Gastroesophageal sphincter (tissue), 4 donors: ENCODE measurements at regions not wholly inside any gene's neighbourhood (a gene's known extent, or its start where the extent isn't known, plus 50 kb on each side); places are given as distances from the start of the nearest gene placed in this dataset.

Experiments used
- ATAC-seq: fragments of 150-250 bp; one replicate; pipeline ENCODE4 v1.9.1; 2016; ENCODE audit warnings: mild to moderate bottlenecking, moderate library complexity
- H3K27ac ChIP-seq, 4 donors: fragments of 200-600 bp; sonication (generic) in 3 of 4; 1 replicate in 3 of 4; 2 replicates in 1 of 4; pipeline ENCODE4 v1.5.1; 2016 to 2019
- H3K27me3 ChIP-seq: fragments of 200-600 bp; sonication (generic); one replicate; pipeline ENCODE4 v1.5.1; 2019
- H3K36me3 ChIP-seq, 2 donors: fragments of 200-600 bp; sonication (generic); one replicate each; pipeline ENCODE4 v1.5.1; 2019; ENCODE audit warnings: control low read depth in 1 of 2
- H3K4me1 ChIP-seq, 3 donors: fragments of 200-600 bp; sonication (generic); 1 replicate in 2 of 3; 2 replicates in 1 of 3; pipeline ENCODE4 v1.5.1; 2016 to 2019; ENCODE audit warnings: control low read depth in 2 of 3
- H3K4me3 ChIP-seq, 2 donors: fragments of 200-600 bp; sonication (generic); one replicate each; pipeline ENCODE4 v1.5.1; 2019; ENCODE audit warnings: mild to moderate bottlenecking in 1 of 2, moderate library complexity in 1 of 2
- H3K9me3 ChIP-seq, 3 donors: fragments of 200-600 bp; sonication (generic); one replicate each; pipeline ENCODE4 v1.5.1; 2017 to 2019; ENCODE audit warnings: control low read depth in 2 of 3
- CTCF ChIP-seq, 4 experiments: fragments of 200-600 bp in 2 of 4; fragments of 450-650 bp in 2 of 4; sonication (generic) in 1 of 4; IDR thresholded peaks; one replicate each; pipeline ENCODE4 v1.5.1; 2017 to 2019; ENCODE audit warnings: antibody characterized with exemption in 4 of 4, mild to moderate bottlenecking in 2 of 4, moderate library complexity in 2 of 4
- EP300 ChIP-seq: sonication (generic); formaldehyde crosslinking; IDR thresholded peaks from one replicate; pipeline ENCODE4 v1.6.1; 2017; ENCODE audit warnings: antibody characterized with exemption, mild to moderate bottlenecking
- POLR2A ChIP-seq, 2 donors: fragments of 450-650 bp; IDR thresholded peaks; one replicate each; pipeline ENCODE4 v1.6.1; 2017; ENCODE audit warnings: antibody characterized with exemption in 2 of 2, mild to moderate bottlenecking in 2 of 2, moderate library complexity in 1 of 2
- POLR2AphosphoS5 ChIP-seq: sonication (generic); formaldehyde crosslinking; IDR thresholded peaks from one replicate; pipeline ENCODE4 v1.6.1; 2017; ENCODE audit warnings: antibody characterized with exemption
- whole genome bisulfite sequencing, 2 donors: methylation state at CpG; one replicate each; pipeline ENCODE4 v1.1.5; 2018; ENCODE audit warnings: low coverage in 1 of 2; 5-methylcytosine and 5-hydroxymethylcytosine counted together

- ATAC-seq, result no peak
- 73 to 74% methylated on average over 4 to 5 of the region's 5 CpGs for WGBS, 2 donors
- Histone ChIP-seq H3K27me3 (peaks cover 43% of the 10 kb centered on the region), H3K4me1 (no peaks in the 10 kb centered on the region), H3K27ac (no peak overlapping the region), H3K36me3 (no peaks in the 10 kb centered on the region), H3K9me3 (no peaks in the 10 kb centered on the region), H3K4me3 (no peak overlapping the region)
- TF ChIP-seq POLR2A (IDR thresholded peaks at IDR 0.05) (no peak), POLR2AphosphoS5 (no peak), EP300 (no peak), CTCF (IDR thresholded peaks at IDR 0.05) (no peak)
Measured at GRCh38 chr10:130807096-130807495, 504.4 kb downstream of the TCERG1L start.

GRCh38 chr10:130807721-130808120, 503.8 kb downstream of the TCERG1L start:
- no peak overlapping the region for H3K27ac ChIP-seq
- no peak for ATAC-seq
- no peak for TF ChIP-seq POLR2AphosphoS5
- no peak for TF ChIP-seq EP300
- no peak for TF ChIP-seq CTCF (IDR thresholded peaks at IDR 0.05)
- no peak for TF ChIP-seq POLR2A (IDR thresholded peaks at IDR 0.05)
- 21 to 61% methylated on average over 3 to 5 of the region's 9 CpGs for WGBS, 2 donors
- peaks cover 43% of the 10 kb centered on the region for H3K27me3 ChIP-seq
- H3K36me3 ChIP-seq, result no peaks in the 10 kb centered on the region
- no peaks in the 10 kb centered on the region for H3K4me1 ChIP-seq
- no peak overlapping the region for H3K4me3 ChIP-seq
- no peaks in the 10 kb centered on the region for H3K9me3 ChIP-seq

- peaks cover 43% of the 10 kb centered on the region for H3K27me3 ChIP-seq
- ATAC-seq, result no peak
- H3K36me3 ChIP-seq, result no peaks in the 10 kb centered on the region
- H3K27ac ChIP-seq, result no peak overlapping the region
- TF ChIP-seq EP300 (no peak), POLR2AphosphoS5 (no peak), CTCF (IDR thresholded peaks at IDR 0.05) (no peak), POLR2A (IDR thresholded peaks at IDR 0.05) (no peak)
- 50 to 92% methylated on average over 1 to 2 of the region's 5 CpGs for WGBS, 2 donors
- no peaks in the 10 kb centered on the region for H3K4me1 ChIP-seq
- no peak overlapping the region for H3K4me3 ChIP-seq
- H3K9me3 ChIP-seq, result no peaks in the 10 kb centered on the region
Measured at GRCh38 chr10:130808243-130808642, 503.3 kb downstream of the TCERG1L start.

- Histone ChIP-seq H3K27me3 (peaks cover 43% of the 10 kb centered on the region), H3K4me1 (no peaks in the 10 kb centered on the region), H3K36me3 (no peaks in the 10 kb centered on the region), H3K4me3 (no peak overlapping the region), H3K27ac (no peak overlapping the region), H3K9me3 (no peaks in the 10 kb centered on the region)
- no peak for ATAC-seq
- no peak for TF ChIP-seq EP300
- WGBS, 2 donors, result no CpG with 5 or more reads among the region's 4 CpGs
Measured at GRCh38 chr10:130808686-130809085, 502.8 kb downstream of the TCERG1L start.

- no peaks in the 10 kb centered on the region for H3K4me1 ChIP-seq
- H3K27ac ChIP-seq, result no peak overlapping the region
- H3K9me3 ChIP-seq, result no peaks in the 10 kb centered on the region
- no peak overlapping the region for H3K4me3 ChIP-seq
- no peaks in the 10 kb centered on the region for H3K36me3 ChIP-seq
- no peak for ATAC-seq
- peaks cover 39% of the 10 kb centered on the region for H3K27me3 ChIP-seq
- TF ChIP-seq POLR2AphosphoS5 (no peak), EP300 (no peak)
- WGBS, 2 donors, result 68% methylated on average over 4 of the region's 9 CpGs; no CpG with 5 or more reads in 1 of the 2 donors
Measured at GRCh38 chr10:130809181-130809580, 502.3 kb downstream of the TCERG1L start.

- TF ChIP-seq POLR2A (IDR thresholded peaks at IDR 0.05), result no peak
- TF ChIP-seq EP300, result no peak
- no peaks in the 10 kb centered on the region for H3K36me3 ChIP-seq
- ATAC-seq, result no peak
- no peak overlapping the region for H3K4me3 ChIP-seq
- H3K27ac ChIP-seq, result no peak overlapping the region
- H3K27me3 ChIP-seq, result peaks cover 34% of the 10 kb centered on the region
- WGBS, 2 donors, result 33 to 57% methylated on average over 2 to 11 of the region's 22 CpGs
- H3K4me1 ChIP-seq, result no peaks in the 10 kb centered on the region
- no peaks in the 10 kb centered on the region for H3K9me3 ChIP-seq
Measured at GRCh38 chr10:130809761-130810515, 501.6 kb downstream of the TCERG1L start.
